GM18520 (cell line): ENCODE measurements at regions not wholly inside any gene's neighbourhood (a gene's known extent, or its start where the extent isn't known, plus 50 kb on each side); places are given as distances from the start of the nearest gene placed in this dataset.

Experiments used
- ATAC-seq: cut with Tn5 transposase; IDR thresholded peaks from one replicate; pipeline ENCODE4 v1.9.1; 2021; ENCODE audit not compliant: unreplicated experiment

DNA sequence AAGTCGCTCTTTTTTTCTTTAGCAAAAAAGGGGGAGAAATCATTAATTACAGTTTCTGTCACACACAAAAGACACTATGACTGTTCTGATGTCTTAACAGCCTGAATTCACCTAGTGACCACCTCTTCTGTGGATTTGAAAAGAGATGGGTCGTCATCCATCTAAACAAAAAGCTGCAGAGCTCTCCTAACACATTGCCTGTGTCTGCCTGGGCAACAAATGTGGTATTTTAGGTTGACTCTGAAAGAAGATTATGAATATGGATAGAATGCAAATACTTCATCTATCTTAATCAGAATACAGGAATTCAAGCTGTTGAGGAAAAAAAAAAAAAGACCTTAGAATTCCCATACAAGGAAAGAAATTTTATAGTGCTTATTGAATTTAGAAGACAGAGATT, 304.4 kb upstream of the ADGRL2 start:
- ATAC-seq = no peak

DNA sequence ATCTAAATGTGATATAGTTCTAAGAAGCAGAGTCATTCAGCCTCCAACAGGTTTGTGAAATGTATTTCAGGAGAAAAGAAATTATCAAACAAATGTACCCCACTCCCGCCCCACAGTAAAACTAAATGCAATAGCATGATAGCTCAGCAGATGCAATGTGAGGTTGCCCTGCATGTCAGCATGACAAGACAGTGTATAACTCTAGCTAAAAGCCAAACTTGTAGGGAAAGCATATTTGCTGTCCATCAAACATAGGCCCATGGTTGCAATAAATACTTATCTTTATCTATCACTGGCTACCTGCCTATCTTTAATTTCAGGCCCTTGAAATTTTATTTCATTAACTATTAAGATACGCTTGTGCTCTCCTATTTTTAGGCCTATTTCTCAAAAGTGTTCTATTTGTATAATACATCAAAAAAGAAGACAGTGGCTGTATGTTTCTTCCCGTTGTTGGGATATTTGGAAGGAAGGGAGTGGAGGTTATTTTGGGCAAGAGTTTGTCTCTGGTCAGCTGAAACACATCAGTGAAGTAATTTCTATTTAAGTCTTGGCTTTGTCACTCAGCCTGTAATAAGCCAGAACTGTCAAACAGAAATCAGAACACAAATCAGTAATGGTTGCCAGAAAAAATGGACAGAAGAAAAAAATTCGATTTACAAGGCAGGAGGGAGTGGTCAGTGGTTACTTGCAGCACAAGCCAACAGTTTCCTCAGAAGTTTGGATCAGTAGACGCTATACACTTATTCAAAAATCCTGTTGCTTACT, 307.4 kb upstream of the ADGRL2 start:
- no peak for ATAC-seq

DNA sequence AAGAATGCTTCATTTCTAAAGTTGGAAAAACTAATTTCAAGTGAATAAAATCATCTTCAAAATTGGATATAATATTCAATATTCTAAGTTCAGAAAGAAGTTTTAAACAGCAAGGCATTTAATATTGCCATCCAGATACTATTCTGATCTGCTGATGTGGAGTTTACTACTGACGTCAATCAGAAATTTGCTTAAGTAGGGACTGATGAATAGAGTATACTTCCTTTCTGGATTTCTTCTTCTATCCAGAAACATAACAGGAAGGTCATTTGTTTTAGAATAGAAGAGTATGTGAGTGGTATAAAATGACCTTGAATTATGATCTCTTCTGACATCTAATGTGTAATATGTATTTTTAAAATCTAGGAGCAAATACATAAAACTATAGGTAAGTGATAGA, 308.1 kb upstream of the ADGRL2 start:
- no peak for ATAC-seq

DNA sequence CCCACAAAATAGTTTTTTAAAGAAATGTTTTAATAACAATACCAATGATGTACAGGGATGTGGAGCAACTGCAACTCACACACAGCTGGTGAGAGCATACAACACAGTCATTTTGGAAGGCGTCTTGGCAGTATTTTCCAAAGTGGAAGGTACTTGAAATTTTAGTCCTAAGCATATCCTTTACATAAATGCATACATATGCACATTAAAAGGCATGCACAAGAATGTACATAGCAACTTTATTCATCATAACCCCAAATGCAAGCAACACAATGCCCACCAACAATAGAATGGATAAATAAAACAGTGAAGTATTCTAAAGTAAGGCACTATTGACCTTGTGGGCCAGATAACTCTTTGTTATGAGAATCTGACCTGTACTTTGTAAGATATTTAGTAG, 310.1 kb upstream of the ADGRL2 start:
- no peak for ATAC-seq

DNA sequence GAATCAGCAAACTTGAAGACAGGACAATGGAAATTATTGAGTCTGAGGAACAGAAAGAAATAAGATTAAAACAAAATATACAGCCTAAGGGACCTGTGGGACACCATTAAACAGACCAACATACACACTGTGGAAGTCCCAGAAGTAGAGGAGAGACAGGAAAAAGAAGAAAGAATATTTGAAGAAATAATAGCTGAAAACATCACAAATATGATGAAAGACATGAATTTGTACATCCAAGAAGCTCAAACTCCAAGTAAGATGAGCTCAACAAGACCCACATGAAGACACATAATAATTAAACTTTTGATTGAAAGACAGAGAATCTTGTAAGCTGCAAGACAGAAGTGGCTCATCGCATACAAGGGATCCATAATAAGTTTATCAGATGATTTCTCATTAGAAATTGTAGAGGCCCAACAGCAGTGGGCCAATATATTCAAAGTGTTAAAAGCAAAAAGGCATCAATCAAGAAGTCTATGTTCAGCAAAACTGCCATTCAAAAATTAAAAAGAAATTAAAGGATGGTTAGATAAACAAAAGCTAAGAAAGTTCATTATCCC, 311.3 kb upstream of the ADGRL2 start:
- no peak for ATAC-seq

DNA sequence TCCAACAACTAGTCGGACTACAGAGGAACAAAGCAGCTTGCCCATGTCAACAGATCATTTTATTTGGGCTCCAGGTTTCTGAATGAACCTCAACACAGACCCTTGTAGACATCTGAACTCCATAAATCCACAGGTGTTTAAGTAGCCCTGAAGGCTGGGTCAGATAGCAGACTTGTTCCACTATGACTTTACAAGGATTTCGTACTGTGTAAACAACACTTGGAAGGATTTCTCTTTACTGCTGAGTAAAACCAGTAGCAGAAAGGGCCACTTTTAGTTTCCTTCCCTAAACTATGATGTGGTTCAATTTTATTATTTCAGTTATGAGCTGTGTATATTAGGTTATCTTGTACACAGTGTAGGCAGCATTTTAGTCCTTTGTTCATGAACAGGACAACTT, 316.4 kb upstream of the ADGRL2 start:
- no peak for ATAC-seq

DNA sequence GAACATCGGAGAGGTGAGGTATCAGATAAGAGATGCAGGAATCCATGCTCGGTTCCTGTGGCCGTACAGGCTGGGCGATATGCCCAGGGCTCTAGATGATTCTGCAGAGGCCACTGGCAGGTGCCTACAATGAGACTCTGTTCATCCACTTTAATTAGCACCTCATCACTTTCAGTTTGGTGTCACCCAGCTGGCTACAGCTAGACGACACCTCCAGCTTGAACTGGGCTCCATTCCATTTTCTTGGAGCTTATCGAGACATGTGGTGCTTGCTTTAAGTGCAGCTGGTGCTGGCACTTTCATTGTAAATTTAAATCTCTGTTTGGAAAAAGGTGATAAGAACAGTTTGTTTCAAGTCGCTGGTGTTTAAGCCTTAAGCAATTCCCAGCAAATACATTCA, 322.5 kb upstream of the ADGRL2 start:
- ATAC-seq = no peak

DNA sequence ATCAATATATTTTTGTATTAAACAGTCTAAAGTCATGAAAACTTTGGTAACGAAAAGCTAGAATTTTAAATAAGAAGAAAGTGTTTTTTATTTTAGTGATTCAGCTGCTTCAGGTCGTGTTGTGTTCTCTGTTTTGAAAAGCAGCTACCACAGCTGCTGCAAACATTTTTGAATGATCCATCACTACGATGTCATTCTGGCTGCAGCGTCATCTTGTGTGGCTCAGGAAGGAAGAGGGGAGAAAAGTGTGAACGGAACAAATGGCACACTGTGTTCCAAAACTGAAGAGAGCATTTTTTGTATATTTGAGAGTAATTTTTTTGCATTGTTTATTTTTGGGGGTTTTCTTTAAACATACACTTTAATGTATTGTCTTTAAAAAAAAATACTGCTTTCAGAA, 323.0 kb upstream of the ADGRL2 start:
- no peak for ATAC-seq

DNA sequence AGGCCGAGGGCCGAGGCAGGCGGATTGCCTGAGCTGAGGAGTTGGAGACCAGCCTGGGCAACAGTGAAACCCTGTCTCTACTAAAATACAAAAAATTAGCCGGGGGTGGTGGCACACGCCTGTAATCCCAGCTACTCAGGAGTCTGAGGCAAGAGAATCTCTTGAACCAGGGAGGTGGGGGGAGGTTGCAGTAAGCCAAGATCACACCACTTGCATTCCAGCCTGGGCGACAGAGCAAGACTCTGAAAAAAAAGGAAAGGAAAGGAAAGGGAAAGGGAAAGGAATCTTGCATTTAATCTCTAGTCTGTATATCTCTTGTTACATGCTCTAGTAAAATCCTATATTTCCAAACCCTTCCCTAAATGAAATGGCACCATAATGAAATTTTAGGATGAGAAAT, 328.3 kb upstream of the ADGRL2 start:
- no peak for ATAC-seq

DNA sequence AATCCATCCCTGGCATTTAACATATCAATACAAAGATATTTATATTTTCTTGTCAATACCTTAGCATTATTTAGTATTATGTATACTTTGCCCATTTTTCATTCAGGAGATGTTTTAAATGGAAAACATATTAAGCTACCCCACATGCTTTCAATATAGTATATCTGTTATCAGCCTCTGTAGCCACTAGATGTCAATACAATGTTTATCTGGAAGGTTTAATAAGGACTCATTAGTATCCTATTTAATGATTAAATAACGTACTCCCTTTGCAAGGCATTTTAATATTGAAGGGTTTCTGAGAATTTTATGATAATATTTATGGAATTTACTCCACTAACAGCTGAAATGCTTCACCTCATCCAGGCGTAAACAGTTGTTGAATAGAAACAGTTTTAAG, 329.5 kb upstream of the ADGRL2 start:
- ATAC-seq = no peak

DNA sequence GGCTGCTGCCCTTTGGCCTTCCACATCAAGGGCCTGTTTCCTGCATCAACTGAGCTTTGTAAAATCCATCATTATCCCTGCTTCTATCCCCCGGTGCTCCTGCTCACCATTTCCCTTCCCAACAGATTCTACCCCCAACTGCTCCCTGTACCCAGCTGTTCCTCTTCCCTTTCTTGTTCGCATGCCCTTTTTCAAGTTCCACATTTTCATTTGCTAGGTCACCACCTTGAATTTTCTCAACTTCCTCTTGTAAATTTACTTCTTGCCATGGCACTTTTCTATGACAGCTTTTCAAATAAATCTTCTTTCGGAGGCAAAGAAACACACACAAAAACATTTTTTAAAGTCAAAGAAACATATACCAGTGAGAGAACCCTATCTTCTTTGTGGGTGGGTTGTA, 330.5 kb upstream of the ADGRL2 start:
- no peak for ATAC-seq

DNA sequence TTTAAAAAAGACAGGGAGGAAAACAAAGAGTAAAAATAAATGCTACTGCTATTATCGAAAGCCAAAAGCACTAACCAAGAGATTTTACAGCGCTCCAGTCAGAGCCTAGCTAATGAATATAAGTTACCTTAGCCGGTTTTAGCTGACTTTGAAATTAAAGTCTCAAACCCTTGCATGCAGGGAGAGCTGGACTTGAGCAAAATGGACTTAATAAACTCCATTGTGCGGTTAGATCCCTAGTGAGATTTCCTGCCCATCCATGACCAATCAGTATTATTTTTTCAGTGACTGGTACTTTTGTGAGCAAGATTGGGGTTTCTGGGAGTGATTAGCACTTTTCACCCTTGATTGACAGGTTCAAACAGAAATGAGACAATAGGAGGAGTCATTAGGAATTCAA, 333.4 kb upstream of the ADGRL2 start:
- no peak for ATAC-seq

DNA sequence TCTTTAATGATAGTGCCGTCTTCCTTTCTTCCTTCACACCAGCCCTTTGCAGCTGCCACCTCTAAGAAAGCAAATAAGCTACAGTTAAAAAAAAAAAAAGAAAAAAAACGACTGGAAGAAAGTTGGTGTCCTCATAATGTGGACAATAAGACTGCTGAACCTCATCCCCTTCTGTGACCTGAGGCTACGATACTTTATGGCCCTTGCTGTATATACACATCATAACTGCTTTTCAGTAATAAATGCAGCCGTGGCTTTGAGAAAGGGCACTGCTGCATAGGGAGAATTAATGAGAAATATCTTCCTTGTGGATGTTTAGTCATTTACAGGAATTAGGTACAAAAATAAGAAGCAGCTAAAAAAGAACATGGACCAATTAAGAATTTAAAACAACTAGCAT, 333.8 kb upstream of the ADGRL2 start:
- ATAC-seq = no peak

DNA sequence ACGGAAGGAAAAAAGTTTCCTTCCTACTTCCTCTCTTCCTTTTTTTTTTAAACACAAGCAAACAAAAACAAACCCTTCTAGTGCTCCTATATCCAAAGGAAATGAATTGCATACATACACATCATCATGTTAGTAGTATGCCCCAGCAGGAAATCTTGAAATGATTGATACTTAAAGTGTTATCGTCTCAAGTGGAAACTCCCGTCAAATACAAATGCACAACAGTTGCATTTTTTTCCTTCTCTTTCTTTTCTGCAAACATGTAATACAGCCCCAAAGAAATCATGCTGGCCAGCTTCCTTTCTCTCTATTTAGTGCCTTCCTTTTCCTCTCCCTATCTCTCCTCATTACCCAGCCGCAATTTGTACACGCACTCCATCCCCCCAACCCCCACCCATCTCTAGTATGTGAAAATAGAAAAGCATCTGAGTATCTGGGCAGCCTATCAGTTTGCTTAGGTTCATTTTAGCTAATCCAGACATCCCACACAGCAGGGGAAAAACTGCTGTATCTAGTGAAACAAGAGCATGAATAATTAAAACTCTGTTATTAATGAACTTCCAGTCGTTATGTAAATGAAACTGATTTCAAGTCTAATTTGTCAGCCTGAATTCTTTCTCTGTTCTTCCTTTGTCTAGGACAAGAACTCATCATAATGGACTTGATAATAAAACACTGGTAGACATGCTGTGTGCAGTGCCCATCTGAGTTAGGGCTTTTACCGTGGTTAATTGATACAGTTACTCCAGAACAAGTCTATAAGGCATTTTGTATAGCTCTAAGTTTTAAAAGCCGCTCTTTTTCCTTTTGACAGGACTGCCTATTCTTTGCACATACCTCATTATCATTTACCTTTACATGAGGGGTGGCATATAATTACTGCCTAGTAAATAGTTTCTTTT, 336.5 kb upstream of the ADGRL2 start:
- no peak for ATAC-seq

DNA sequence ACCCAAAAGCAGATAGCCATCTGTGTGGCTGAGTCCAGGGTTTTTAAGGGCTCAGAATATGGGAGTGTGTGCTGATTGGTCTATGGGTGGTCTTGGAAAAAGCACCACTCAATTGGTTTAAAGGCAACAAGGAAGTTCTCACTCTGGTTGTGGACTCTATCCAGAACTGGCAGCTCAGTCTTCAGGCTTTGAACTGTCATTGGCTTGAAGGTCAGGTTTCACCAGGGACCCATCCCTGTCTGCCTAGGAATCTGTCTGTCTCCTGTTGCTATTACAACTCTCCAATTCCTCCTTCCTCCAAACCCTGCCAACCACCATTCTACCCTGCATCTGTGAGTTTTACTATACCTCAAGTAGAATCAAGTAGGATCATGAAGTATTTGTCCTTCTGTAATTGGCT, 341.7 kb upstream of the ADGRL2 start:
- ATAC-seq = no peak

DNA sequence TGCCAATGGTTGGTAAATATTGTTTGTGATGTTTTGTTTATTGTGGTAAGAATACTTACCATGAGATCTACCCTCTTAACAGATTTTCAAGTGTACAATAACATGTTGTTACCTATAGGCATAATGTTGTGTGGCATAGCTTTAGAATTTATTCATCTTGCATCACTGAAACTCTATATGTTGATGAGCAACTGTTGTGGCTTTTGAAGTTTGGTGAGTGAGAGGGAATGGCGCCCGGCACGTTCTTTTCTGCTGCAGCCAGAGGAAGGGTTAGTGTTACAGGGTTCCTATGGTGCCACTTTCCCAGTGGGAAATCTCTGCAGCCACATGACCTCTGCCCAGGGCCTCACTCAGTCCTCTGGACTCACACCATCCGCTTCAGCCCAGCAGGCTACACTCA, 342.5 kb upstream of the ADGRL2 start:
- no peak for ATAC-seq

DNA sequence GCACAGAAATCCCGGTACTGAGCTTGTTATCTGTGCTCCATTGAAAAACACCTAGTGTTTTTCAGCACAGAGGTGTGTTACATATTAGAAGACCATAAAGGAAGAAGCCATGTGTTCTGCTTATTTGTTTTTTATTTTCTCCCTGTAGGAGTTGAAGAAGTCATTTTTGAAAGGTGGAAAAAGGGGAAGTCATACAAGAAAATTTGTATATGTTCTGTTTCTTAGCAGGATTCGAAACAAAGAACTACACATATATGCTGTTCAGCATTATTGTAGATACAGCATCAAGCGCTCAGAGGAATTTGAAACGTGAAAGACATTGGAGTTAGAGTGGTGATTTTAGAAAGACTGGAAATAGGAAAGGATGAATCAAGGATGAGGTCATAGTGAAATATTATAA, 345.3 kb upstream of the ADGRL2 start:
- no peak for ATAC-seq

DNA sequence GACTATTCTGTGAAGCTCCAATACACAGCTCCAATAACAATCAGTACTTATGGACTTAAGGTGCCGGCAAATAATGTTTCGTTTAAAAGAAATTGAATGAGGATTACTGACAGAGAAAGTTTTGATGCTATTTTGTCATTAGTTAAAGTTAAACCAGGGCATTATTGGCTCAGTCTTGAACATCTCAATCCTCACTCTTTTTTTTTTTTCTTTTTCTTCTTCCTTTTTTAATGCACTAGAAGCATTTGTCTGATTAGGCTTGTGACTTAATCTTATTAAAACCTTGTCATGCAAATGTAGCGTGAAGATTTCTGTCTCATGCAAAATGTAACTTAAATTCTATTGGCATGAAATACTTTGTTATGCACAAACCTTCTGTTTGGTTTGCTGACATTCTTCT, 346.8 kb upstream of the ADGRL2 start:
- ATAC-seq = no peak

DNA sequence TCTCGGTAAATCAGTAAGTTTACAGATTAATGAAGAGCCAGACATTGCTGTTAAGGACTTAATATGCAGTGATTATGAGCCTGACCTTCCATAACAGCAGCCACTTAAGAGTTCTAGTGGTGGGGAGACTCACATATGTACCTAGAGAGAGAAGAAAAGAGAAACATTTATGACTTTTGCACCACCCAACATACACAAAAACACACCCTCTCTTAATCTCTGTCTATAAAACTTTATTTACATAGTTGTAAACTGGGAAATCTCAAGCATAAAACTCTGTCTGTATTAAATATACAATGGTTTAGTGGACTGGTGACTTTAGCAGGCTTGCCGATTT, 347.4 kb upstream of the ADGRL2 start:
- no peak for ATAC-seq

DNA sequence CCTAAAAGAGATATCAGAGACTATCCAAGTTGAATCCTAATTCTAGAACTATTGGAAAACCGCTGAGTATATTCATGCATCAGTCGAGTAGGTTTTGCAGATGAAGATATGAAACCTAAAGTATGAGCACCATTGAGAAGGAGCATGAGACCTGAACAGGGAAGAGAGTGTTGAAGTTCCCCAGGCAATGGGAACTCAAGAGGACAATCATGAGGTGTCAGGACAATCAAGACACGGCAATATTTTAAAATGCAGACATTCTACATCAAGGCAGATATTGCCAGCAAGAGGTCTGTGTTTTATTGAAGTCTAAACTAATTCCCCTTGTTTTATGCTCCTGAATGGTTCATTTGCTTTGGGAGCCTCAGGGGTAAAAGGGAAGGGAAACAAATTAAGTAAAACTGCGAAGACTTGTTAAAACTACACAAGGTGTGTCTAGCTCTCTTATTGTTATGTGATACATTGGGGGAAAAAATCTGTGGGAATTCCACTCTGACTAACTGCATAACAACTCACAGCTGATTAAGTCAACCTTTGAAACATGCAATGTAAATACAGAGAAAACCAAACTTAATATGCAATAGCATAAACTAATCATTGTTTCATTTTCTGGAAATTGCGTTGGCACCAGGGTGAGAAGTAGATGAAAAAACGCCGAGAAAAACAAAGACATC, 347.9 kb upstream of the ADGRL2 start:
- ATAC-seq = no peak

DNA sequence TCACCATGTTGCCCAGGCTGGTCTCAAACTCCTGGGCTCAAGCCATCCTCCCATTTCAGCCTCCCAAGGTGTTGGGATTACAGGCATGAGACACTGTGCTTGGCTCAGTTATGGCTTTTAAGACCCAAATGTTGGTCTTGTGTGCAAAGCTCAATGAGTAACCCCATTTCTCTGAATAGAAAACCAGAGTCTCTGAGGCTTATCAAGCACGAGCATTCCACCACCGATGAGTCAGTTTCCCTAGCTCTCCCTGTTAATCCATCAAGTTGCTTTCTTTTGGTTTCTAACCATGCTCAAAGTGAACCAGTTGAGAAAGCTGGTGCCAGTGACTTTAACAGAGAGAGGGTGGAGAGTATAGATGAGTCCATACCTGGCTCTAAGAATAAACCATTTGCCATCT, 350.9 kb upstream of the ADGRL2 start:
- ATAC-seq = no peak
